Left hindlimb (tissue), 1 donor: ENCODE measurements at regions not wholly inside any gene's neighbourhood (a gene's known extent, or its start where the extent isn't known, plus 50 kb on each side); places are given as distances from the start of the nearest gene placed in this dataset.
A peak's percentile ranks its signal among the peaks of the same experiment; 100 is the strongest.
"Not testable (repeated sequence)": the region's sequence is repeated elsewhere in the genome, so short reads cannot be mapped to it uniquely, and the experiment has no call there.

ENCODE experiments used
- DNase-seq: peaks from one replicate; pipeline ENCODE4 v3.0.0-alpha.2; 2018

DNA sequence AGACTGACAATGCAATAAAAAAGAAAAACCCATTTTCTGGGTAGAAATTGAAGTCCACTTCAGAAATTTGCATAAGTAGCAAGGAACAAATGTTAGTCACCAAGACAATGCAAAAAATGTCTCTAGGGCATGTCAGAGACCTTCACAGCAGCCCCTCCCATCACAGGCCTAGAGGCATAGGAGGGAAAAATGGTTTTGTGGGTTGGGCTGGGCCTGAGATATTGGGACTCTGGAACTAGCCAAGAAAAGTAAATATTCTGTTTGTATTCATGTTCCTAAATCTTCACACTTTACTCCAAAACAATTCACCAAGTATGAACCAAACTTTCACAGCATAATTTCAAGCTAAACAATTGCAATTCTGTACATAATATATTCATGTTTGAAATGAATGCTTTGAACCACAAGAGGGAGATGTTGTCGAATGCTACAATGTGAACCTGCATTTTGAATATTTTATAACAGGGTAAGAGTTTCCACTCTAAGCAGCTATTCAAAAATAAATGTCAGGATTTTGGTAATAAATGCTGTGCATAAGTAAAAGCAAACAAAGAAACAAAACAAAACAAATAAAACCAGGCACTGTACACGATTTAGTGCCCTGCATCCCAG is 429.2 kb downstream of the OTOL1 start:
- DNase-seq: no peak

DNA sequence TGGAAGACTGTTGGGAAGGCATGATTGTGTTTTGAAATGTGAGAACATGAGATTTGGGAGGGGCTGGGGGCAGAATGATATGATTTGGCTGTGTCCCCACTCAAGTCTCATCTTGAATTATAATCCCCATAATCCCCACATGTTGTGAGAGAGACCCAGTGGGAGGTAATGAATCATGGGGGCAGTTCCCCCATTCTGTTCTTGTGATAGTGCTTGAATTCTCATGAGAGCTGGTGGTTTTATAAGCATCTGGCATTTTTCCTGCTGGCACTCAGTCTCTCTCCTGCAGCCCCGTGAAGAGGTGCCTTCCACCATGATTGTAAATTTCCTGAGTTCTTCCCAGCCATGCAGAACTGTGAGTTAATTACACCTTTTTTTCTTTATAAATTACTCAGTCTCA is 430.5 kb downstream of the OTOL1 start:
- no peak for DNase-seq

DNA sequence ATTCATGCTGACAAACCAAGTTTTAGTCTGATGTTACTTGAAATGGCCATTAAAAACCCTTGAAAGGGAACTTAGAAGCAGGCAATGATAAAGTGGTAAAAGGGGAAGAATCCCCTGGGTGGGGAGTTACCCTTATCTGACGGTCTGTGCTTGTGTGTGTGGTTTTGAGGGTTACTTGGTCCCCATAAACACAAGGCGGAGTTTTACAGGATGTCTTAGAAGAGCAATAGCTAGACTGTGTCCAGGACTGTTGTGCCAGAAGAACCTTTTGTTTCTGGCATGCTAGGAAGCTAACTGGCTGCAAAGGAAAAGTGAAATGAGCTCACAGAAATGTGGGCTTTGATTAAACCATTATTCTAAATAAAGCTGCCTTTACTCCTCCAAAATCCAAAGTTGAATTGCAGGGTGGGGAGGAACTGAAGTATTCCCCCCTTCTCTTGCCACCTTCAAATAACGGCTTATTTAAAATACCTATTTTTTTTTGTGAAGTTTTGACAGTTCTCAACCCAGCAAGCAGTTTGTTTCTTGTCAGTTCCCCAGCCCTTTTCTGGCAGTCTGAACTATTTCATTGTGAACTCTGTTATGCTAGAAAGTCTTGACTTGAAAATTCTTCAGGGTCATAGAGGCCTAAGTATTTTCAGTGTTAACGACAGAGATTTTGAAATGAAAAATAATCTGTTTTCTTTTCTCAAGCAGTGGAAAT is 443.5 kb downstream of the OTOL1 start:
- DNase-seq: peak; percentile 46

DNA sequence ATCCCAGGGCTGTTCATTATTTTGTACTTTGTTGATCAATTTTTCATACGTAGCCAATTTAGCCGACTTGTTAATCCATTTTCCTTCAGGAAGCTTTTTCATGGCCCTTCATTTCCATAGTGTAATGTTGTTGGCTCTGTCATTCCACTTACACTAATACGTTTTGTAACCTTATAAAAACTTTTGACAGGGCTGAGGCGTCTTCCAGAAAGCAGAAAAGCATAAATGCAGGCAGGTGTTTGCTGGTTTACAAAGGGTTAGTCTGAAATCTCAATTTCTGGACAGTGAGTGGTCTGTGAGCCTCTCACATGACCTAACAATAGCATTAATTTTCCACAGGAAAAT is 444.0 kb downstream of the OTOL1 start:
- no peak for DNase-seq

DNA sequence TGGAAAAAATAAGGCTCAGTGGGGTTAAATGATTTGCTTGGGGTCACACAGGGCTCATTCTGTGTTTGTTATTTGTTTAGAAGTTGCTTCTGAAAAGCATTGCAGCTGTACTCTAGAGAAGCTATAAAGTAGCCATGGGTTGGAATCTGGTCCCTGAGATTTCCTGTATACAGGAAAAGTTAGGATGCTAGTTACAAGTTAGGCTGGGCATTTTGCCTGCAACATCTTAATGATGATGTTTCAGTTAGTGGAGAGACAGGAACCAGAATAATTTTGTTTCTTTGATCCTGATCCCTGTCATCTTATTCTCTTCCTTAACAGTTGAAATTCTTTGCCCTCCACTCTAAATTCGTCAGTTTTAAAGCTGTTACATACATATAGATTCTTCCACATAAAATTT is 445.3 kb downstream of the OTOL1 start:
- no peak for DNase-seq

DNA sequence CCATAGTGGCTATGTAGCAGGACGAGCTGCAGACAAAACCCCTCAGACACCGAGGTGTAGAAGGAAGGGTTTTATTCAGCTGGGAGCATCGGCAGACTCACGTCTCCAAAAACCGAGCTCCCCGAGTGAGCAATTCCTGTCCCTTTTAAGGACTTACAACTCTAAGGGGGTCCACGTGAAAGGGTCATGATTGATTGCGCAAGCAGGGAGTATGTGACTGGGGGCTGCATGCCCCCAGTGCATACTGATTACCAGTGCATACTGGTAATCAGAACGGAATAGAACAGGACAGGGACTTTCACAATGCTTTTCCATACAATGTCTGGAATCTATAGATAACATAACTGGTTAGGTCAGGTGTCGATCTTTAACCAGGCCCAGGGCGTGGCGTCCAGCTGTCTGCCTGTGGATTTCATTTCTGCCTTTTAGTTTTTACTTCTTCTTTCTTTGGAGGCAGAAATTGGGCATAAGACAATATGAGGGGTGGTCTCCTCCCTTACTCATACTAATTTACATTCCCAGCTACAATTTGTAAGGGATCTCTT is 447.3 kb downstream of the OTOL1 start:
- not testable (repeated sequence) for DNase-seq

DNA sequence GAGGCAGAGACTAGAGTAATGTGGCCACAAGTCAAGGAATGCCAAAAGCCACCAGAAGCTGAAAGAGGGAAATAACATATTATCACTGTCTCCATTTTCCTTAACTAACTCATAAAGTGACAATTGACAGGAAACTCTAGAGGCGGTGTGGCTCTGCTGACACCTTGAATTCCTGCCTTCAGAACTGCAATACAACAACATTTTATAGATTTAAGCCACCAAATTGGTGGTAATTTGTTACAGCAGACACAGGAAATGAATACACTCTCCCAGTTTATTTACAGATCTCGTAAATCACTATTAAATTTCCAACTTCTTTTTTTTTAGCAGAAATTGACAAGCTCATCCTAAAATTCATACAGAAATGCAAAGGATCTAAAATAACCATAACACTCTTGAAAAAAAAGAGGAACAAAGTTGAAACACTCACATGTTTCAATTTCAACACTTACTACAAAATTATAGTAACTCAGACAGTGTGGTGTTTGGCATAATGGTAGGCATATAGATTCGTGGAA is 449.9 kb downstream of the OTOL1 start:
- no peak for DNase-seq

DNA sequence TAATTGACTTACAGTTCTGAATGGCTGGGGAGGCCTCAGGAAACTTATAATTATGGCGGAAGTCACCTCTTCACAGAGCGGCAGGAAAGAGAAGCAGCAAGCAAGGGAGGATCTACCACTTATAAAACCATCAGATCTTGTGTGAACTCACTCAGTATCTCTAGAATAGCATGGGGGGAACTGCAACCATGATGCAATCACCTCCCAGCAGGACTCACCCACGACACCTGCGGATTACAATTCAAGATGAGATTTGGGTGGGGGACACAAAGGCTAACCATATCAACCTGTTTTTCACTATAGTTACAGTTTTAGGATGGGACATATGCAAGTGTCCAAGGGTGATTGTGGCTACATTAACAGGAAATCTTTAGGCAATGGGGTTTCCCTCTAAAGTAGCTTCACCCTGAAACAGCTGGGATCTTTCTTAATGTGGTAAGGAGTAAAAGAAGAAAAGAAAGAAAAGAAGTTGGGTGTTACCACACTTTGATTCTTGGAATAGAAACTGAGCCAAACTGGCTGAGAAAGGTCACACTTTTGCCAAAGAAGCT is 453.8 kb downstream of the OTOL1 start:
- no peak for DNase-seq

DNA sequence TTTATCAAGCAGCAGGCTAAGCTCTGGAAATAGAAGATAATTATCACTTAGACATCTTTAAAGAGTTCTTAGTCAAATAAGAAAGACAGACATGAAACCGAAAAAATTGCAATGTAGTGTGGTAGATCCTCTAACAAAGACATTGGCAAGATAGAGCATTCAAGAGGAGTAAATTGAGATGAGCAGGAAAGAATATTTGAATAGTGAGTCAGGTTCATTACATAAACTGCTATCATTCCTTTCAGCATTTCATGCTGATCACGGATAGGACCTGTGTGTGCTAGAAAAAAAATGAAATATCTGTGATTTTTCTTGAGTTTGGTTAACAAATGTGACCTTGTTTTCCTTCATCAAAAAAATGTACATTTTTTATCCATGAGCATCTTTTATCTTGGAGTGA is 460.9 kb downstream of the OTOL1 start:
- no peak for DNase-seq

DNA sequence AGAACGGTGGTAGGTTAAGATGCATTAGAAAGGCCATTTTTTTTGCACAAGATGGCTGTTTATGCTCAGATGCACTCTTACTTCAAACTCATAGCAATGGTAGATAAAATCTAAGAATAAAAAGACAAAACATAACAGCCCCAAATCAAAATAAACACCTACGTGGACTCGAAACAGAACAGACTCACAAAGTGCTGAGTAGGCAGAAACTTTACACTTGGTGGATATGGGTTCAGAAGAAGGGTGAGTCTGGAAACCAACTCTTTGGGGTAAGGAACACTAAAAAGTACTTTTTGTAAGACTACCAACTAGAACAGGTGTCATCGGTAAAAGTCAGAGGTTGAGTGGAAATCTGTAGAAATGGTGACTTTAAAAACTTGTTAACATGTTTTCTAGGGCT is 468.2 kb downstream of the OTOL1 start:
- DNase-seq: no peak

DNA sequence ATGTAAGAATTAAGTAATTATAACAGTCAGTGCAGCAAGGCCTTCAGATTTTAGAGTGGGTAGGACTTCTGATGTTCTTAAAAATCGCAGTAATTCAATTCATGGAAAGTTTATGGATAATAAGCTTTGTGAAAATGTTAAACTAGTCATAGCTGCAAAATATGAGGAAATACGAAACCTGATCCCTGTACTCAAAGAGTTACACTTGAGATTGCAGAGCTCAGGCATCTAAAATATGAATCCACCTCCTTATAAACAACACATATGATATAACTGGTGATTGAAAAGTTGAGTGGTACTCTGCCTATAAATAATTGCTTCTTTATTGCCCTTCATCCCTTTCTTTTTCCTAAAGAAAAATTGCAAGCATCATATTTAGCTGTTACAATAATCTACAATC is 473.3 kb downstream of the OTOL1 start:
- DNase-seq: no peak

DNA sequence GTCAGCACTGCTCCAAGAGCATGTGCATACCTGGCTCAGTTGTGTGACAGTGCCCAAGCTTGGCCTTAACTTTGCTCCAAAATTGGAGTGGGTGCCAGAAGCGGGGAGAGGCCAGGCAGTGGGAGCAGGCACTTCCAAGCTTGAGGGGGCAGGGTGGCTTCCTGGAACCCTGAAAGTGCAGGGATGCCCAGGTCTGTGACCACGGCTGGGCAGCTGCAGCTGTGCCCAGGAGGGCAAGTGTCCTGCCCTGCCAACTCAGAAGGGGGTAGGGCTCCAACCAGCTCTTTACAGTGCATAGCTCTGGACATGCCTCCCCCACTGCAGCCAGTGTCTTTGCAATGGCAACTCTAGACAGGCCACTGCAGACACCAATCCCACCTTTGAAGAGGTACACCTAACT is 478.6 kb downstream of the OTOL1 start:
- no peak for DNase-seq

DNA sequence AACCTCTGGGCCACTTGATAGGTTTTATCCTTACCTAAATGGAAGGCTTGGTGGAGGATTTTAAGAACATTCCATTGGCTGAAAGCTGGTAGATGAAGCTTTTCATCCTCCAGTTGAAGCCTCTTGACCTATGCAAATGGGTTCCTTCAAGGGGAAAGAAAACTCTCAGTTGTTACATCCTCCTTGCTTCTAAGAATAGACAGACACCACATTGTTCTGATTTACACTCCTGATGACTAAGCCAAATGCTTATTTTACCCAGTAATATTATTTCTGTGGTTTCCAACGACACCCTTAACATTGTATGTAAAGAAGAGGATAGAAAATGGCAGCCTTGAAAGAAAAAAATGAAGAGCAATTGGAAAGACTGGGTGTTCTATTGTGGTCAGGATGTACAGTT is 480.5 kb downstream of the OTOL1 start:
- DNase-seq: no peak

DNA sequence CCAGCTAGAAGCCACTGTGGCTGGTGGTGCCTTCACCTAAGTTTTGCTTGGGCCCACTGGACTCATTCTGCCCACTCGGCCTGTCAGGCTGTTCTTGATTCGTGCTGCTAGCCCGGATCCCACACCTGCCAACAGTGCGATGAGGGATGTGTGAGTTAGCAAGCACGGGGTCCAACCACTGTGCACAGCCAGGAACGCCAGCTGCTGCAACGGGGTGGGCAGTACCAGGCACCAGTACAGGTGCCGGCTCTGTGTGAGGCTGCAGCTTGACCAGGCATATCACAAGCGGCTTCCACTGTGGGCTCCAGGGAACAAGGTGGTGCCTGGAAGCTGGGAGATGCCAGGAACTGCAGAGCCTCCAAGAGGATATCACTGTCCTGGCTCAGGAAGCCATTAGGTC is 481.2 kb downstream of the OTOL1 start:
- DNase-seq: no peak

DNA sequence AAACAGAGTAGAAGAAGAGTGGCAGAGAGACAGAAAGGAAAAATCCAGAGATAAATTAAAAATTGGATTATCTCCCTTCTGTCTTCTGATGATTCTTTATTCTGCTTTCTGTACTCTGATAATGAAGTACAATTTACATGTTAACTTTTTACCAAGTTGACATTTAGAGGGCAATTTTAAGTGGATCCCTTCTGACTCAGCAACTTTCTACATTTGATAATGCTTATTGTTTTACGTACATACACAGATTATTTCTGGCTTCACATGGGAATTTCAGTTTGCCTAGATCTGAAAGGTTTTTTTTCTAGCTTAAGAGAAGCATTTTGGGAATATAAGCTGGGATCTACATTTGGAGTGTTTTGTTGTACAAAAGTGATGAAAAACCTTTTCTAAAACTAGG is 491.3 kb downstream of the OTOL1 start:
- DNase-seq: no peak

DNA sequence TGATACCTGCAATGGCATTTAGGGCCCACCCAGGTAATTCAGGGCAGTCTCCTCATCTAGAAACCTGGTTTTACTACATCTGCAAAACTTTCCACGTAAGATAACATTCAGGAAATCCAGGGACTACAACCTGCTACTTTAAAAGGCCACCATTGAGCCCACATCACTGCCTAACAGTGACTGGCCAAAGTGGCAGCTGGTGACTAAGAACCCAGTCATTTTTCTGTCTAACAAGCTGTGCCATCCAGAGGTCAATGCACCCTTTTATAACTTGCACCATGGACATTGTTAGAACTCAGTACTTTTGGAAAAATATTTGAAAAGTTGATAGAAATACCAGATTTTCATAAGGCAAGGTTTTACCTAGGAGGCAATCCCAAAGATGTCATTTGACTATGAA is 492.4 kb downstream of the OTOL1 start:
- no peak for DNase-seq

DNA sequence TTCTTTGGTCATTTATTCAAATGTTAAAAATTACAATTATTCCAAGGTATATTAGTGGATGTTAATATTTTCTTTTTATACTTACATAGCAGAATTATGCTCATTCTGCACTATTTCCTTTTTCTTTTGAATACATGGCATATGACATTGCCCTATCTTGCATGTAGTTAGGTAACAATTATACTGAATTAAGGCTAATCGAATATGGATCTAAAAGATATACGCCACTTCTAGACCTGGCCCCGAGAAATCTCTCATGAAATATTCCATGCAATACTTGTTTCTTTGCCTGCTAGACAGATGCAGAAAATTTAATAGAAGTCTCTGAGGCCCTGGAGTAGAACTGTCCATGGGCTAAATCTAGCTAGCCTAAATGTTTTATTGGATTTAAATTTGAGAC is 493.4 kb downstream of the OTOL1 start:
- DNase-seq: no peak

DNA sequence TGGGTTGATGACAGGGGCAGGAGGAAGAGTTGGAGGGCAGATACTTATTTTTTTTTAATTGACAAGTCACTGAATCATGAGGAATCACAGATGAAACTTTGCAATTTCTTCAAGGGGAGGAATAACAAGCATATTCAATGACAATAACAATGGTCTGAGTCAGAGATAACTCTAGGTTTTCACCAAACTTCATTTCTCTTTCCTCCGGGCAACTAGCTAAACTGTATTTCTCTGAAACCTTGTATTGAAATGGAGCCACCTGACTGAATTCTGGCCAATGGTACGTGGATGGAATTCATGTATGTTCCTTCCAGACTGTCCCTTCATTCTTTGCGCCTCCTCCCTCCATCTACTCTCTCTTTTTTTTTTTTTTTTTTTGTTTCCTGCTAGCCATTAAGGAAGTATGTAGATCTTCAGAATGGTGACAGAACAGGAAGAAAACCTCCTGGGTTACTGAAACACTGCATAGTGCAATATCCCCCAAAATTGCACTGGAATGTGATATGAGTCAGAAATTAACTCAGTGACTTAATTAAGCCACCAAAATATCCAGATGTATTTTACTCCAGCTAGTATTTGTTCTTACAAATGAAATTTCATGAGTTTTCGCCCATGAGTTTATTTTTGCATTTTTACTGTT is 495.4 kb downstream of the OTOL1 start:
- DNase-seq: no peak

DNA sequence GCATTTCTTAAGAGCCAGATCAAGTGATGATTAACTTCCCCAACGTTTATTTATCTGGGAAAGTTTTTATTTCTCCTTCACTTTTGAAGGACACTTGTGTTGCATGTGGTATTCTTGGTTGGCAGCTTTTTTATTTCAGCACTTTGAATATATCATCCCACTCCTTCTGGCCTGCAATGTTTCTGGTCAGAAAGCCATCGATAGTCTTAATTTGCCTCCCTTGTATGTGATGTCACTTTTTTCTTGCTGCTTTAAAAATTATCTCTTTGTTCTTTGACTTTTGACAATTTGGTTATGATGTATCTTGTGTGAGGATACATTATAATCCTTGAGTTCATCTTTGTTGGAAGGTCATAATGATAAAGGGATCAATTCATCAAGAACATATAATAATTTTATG is 503.2 kb downstream of the OTOL1 start:
- DNase-seq: no peak

DNA sequence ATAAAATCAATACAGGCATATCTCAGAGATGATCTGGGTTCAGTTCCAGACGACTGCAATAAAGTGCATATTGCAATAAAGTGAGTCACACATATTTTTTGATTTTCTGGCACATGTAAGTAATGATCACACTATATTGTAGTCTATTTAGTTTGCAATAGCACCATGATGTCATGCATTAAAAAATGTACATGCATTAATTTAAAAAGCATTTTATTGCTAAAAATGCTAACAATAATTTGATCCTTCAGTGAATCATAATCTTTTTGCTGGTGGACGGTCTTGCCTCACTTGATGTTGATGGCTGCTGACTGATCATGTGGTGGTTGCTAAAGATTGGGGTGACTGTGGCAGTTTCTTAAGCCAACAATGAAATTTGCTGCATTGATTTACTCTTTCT is 511.1 kb downstream of the OTOL1 start:
- no peak for DNase-seq

DNA sequence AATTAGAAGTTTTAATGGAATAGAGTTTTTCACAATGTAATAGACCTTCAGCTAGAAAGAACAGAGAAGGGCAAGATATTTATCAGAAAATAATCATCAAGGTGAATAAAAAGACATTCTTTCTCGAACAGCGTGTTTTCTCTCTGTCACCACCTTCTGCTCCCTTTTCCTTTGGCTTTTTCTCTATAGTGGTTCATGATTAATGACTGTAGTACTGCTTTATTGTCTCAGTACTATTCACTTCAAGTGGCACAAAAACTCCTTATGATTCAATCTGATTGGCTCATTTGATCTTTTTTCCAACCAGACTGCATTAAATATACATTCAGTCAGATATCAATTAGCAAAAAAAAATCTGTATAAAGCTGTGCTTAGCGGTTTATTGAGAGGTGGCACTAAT is 516.0 kb downstream of the OTOL1 start:
- no peak for DNase-seq

DNA sequence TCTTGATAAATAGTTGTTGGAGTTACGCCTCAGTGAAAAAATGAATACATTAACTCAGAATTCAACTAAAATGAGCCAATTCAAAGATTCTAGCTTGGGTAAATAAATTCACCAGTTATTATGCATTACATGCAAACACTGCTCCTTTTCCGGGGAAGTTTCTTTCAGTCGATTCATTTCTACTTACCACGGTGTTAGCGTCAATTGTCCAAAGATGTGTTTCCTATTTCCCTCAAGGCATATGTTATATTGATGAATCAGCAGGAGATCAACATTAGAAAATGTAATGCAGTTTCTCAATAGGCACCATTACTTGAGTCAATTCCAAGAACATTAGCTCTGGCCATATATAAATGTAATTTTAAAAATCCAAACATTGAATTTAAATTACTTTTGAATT is 517.7 kb downstream of the OTOL1 start:
- DNase-seq: no peak

DNA sequence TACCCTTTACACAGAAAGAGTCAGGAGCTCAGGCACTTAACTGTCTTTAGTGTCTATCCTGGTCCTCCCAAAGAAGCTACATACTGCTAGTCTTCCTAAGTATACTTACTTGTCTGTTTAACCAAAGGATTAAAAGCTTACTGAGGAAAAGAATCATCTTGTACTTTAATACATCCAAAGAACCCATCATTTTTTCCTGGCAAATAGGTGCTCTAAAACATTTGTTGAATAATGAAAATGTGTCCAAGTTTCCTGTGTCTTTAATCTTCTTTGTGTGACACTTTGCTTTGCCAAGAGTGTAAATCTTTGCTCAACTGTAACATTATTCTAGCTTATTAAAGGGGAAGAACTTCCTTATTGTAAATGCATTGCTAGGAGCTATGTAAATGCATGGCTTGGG is 519.2 kb downstream of the OTOL1 start:
- DNase-seq: no peak

DNA sequence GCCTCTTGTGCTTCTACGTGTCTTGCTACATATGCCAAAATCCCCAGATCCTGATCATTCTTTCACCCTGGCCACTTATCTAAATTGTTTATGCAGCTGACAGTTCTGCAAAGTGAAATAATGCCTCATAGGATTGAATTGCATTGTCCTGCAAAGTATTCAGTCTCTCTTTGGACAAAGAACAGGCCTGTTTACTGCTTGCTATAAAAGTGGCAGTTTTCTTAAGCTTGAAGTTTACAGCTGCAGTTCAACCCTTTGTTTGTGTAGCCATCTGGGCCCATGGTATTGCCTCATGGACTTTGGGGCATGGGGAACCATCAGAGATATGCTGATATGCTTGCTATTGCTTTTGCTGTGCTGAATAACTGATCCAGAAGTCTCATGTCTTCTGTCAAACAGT is 523.2 kb downstream of the OTOL1 start:
- DNase-seq: no peak
